ENCODE measurements at regions not wholly inside any gene's neighbourhood (a gene's known extent, or its start where the extent isn't known, plus 50 kb on each side); places are given as distances from the start of the nearest gene placed in this dataset.

- TF ChIP-seq, protein P1, sequence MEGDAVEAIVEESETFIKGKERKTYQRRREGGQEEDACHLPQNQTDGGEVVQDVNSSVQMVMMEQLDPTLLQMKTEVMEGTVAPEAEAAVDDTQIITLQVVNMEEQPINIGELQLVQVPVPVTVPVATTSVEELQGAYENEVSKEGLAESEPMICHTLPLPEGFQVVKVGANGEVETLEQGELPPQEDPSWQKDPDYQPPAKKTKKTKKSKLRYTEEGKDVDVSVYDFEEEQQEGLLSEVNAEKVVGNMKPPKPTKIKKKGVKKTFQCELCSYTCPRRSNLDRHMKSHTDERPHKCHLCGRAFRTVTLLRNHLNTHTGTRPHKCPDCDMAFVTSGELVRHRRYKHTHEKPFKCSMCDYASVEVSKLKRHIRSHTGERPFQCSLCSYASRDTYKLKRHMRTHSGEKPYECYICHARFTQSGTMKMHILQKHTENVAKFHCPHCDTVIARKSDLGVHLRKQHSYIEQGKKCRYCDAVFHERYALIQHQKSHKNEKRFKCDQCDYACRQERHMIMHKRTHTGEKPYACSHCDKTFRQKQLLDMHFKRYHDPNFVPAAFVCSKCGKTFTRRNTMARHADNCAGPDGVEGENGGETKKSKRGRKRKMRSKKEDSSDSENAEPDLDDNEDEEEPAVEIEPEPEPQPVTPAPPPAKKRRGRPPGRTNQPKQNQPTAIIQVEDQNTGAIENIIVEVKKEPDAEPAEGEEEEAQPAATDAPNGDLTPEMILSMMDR (IDR thresholded peaks at IDR 0.05; ENCODE audit: control extremely low read depth, extremely low read depth, low read depth, missing control alignments): no peak
- no peak for DNase-seq (ENCODE audit: extremely low spot score)
- POLR2A ChIA-PET: no interaction called here
- CTCF ChIA-PET: no interaction called here
These were observed 151.2 kb upstream of the TLL1 start for GRCh38 chr4:165721815-165722214.

DNA sequence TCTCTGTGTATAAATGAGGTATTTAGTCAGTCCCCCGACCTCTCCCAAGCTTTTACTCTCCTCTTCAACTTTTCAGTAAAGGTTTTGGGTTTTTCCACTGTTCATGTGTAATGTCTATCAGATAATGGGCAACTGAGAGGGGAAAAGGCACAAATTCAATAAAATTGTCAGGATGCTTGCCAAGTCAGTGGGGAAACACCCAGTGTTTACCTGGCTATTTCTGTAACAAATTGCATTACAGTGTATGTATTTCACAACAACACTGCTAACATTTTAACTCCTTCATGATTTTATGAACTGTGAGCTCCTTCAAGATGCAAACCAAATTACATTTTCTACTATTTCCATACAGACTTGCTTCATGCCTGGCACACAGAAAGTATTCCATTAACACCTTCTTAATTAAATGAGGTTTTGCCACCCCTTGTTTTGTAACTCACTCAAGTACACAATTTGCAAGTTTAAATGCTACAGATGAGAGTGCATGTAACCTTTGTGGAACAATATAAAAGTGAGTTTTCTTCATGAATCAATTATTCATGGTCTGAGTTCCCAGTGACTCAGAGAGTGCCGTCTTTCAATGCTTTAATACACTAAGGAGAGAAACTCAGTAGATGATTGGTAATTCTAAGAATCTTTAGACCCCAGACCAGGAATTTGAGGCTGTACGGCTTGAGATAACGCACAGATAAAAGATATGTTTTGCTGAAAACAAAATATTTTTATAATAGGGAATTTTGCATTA, 149.8 kb upstream of the TLL1 start:
- DNase-seq (ENCODE audit: extremely low spot score): no peak
- ChIA-PET POLR2A (no interaction called here), CTCF (interaction anchor here (1.0 kb wide), 1 partner anchor 23 kb away, joined by 3 read pairs; no protein-coding TSS in a partner anchor)
- TF ChIP-seq, protein P1 (IDR thresholded peaks at IDR 0.05; ENCODE audit: control extremely low read depth, extremely low read depth, low read depth, missing control alignments): no peak

DNA sequence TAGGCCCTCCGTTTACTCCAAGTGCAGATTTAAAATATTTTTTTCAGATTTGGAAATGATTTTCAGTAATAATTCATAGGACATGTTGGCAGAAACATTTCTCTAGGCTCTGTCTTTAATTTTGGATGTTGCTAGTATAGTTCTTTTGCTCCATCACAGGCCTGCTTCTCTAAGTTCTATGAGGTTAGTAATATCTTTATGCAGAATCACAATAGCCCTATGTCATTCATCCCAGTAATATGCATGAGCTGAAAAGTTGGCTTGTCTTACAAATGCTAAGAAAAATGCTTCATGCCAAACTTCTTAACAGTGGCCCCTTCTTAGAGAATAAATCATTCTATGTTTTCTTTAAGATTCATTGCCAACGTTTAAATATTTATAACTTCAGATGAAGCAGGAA, 148.3 kb upstream of the TLL1 start:
- ChIA-PET POLR2A (no interaction called here), CTCF (no interaction called here)
- no peak for DNase-seq (ENCODE audit: extremely low spot score)
- TF ChIP-seq, protein P1 (IDR thresholded peaks at IDR 0.05; ENCODE audit: control extremely low read depth, extremely low read depth, low read depth, missing control alignments): no peak

DNA sequence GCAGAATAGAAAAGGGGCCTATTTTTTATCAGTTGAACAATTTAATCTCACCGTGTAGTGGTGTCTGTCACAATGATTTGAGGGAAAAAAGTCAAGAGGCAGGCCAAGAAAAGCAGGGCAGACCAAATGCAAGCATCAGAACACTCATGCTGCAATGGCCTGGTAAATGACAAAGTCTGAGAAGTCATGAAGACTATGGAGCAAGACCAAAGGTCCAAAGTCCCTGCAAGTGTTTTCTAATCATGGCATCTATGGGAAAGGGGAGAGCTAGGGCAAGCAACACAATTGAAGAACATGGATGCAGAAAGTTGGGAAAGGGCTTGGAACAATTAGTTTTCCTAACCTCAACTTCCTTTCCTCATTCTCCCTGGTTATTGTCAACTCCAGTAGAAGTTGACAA, 147.7 kb upstream of the TLL1 start:
- ChIA-PET CTCF (no interaction called here), POLR2A (no interaction called here)
- TF ChIP-seq, protein P1 (IDR thresholded peaks at IDR 0.05; ENCODE audit: control extremely low read depth, extremely low read depth, low read depth, missing control alignments): no peak
- no peak for DNase-seq (ENCODE audit: extremely low spot score)

- TF ChIP-seq, protein P1 (IDR thresholded peaks at IDR 0.05; ENCODE audit: control extremely low read depth, extremely low read depth, low read depth, missing control alignments): no peak
- ChIA-PET CTCF (interaction anchor here (0.9 kb wide), 1 partner anchor 11 kb away, joined by 3 read pairs; no protein-coding TSS in a partner anchor), POLR2A (no interaction called here)
- DNase-seq (ENCODE audit: extremely low spot score): no peak
These were observed 146.2 kb upstream of the TLL1 start for GRCh38 chr4:165726831-165727230.

DNA sequence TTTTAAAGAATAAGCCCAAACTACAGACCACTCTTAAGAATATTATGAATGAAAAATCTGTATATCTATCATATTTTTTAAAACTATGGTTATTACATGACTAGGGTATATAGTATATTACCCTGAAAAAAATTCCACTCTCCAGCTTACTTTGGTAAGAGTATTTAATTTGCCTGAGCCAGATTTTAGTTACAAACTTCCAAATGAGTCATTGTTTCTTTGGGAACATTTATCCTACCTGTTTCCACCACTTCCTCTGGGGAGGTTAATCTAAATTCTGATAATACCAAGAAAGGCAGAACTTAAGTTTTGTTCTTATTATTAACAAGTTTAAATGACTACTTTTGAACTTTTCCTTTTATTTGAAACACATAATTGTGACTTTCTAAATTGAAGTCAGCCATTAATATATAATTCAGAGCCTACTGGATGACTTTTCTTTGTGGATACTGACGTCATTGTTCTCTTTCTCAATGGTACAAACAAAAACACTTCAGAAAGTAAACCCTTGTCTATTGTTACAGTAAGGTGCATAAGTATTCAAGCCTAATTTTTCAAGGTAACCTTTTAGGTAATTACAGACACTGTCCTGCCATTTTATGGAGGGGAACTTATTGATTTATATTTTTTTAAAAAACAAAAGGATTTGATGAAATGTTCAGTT, 135.6 kb upstream of the TLL1 start:
- ChIA-PET CTCF (no interaction called here), POLR2A (no interaction called here)
- DNase-seq (ENCODE audit: extremely low spot score): no peak
- TF ChIP-seq, protein P1 (IDR thresholded peaks at IDR 0.05; ENCODE audit: control extremely low read depth, extremely low read depth, low read depth, missing control alignments): no peak

Data from GM10248 (cell line).